Loucy (cell line): ENCODE measurements at regions not wholly inside any gene's neighbourhood (a gene's known extent, or its start where the extent isn't known, plus 50 kb on each side); places are given as distances from the start of the nearest gene placed in this dataset.
"Not testable (repeated sequence)": the region's sequence is repeated elsewhere in the genome, so short reads cannot be mapped to it uniquely, and the experiment has no call there.

Experiments
- H2AFZ ChIP-seq: fragments of 200-600 bp; sonication (generic); 2 replicates; pipeline ENCODE4 v1.6.0; 2016; ENCODE audit warnings: antibody characterized with exemption, mild to moderate bottlenecking, low read length, moderate library complexity
- H3F3A ChIP-seq: fragments of 200-600 bp; 2 replicates; pipeline ENCODE4 v1.6.0; 2016; ENCODE audit warnings: antibody characterized with exemption, low read depth, mild to moderate bottlenecking
- H3K27me3 ChIP-seq: fragments of 200-600 bp; sonication (generic); 2 replicates; pipeline ENCODE4 v1.6.1; 2014; ENCODE audit warnings: low read length, mild to moderate bottlenecking; ENCODE audit not compliant: insufficient read depth, poor library complexity, severe bottlenecking
- H3K36me3 ChIP-seq: fragments of 200-600 bp; sonication (generic); 2 replicates; pipeline ENCODE4 v1.6.1; 2016; ENCODE audit warnings: low read length; ENCODE audit not compliant: insufficient read depth
- H3K4me1 ChIP-seq: fragments of 200-600 bp; sonication (generic); 2 replicates; pipeline ENCODE4 v1.5.1; 2014; ENCODE audit warnings: low read length, mild to moderate bottlenecking; ENCODE audit not compliant: insufficient read depth, poor library complexity, severe bottlenecking
- H3K4me2 ChIP-seq: fragments of 200-600 bp; sonication (generic); 2 replicates; pipeline ENCODE4 v1.6.0; 2014; ENCODE audit warnings: antibody characterized with exemption, low read length, low read depth, mild to moderate bottlenecking; ENCODE audit not compliant: poor library complexity, severe bottlenecking
- H3K4me3 ChIP-seq: fragments of 200-600 bp; sonication (generic); 2 replicates; pipeline ENCODE4 v1.5.1; 2014; ENCODE audit warnings: low read length, mild to moderate bottlenecking, mixed read lengths; ENCODE audit not compliant: poor library complexity, severe bottlenecking
- H3K79me2 ChIP-seq: fragments of 200-600 bp; sonication (generic); 2 replicates; pipeline ENCODE4 v1.6.1; 2014; ENCODE audit warnings: low read length; ENCODE audit not compliant: insufficient read depth
- H3K9ac ChIP-seq: fragments of 200-600 bp; sonication (generic); 2 replicates; pipeline ENCODE4 v1.6.0; 2014; ENCODE audit warnings: mild to moderate bottlenecking, low read depth, low read length, moderate library complexity; ENCODE audit not compliant: poor library complexity, severe bottlenecking
- H3K9me2 ChIP-seq: fragments of 200-600 bp; sonication (generic); replicated peaks from 2 replicates; pipeline ENCODE4 v1.6.1; 2016; ENCODE audit warnings: low read depth, low read length, mixed read lengths
- H3K9me3 ChIP-seq: fragments of 200-600 bp; sonication (generic); 2 replicates; pipeline ENCODE4 v1.6.1; 2014; ENCODE audit warnings: mild to moderate bottlenecking, antibody characterized with exemption, low read length, low read depth; ENCODE audit not compliant: insufficient read depth
- H4K20me1 ChIP-seq: fragments of 200-600 bp; sonication (generic); 2 replicates; pipeline ENCODE4 v1.6.0; 2014; ENCODE audit warnings: antibody characterized with exemption, low read length, mild to moderate bottlenecking; ENCODE audit not compliant: insufficient read depth, poor library complexity, severe bottlenecking
- CTCF ChIP-seq: fragments of 200-600 bp; sonication (generic); conservative IDR thresholded peaks from 2 replicates; pipeline ENCODE4 v1.5.1; 2014; ENCODE audit warnings: mild to moderate bottlenecking, antibody characterized with exemption, low read length
- EZH2phosphoT487 ChIP-seq: fragments of 200-600 bp; IDR thresholded peaks from 2 replicates; pipeline ENCODE4 v1.6.1; 2018; ENCODE audit warnings: antibody characterized with exemption, mild to moderate bottlenecking, moderate library complexity, borderline replicate concordance

GRCh38 chr2:242075168-242075567, 205.6 kb downstream of the RTP5 start:
- Histone ChIP-seq H3K4me1 (no peaks in the 10 kb centered on the region), H3K9me2 (no peaks in the 10 kb centered on the region), H3K79me2 (no peaks in the 10 kb centered on the region), H3F3A (no peaks in the 10 kb centered on the region), H2AFZ (no peak overlapping the region), H3K9ac (no peak overlapping the region), H3K4me2 (no peak overlapping the region), H3K9me3 (no peaks in the 10 kb centered on the region), H4K20me1 (no peaks in the 10 kb centered on the region), H3K27me3 (no peaks in the 10 kb centered on the region), H3K36me3 (no peaks in the 10 kb centered on the region), H3K4me3 (no peak overlapping the region)
- TF ChIP-seq EZH2phosphoT487 (no peak), CTCF (no peak)

- H3K9ac ChIP-seq, result no peak overlapping the region
- H3K9me3 ChIP-seq, result no peaks in the 10 kb centered on the region
- H3K27me3 ChIP-seq, result no peaks in the 10 kb centered on the region
- no peaks in the 10 kb centered on the region for H4K20me1 ChIP-seq
- H2AFZ ChIP-seq, result no peak overlapping the region
- H3K4me1 ChIP-seq, result no peaks in the 10 kb centered on the region
- H3F3A ChIP-seq, result no peaks in the 10 kb centered on the region
- H3K9me2 ChIP-seq, result no peaks in the 10 kb centered on the region
- H3K4me2 ChIP-seq, result no peak overlapping the region
- no peak overlapping the region for H3K4me3 ChIP-seq
- H3K36me3 ChIP-seq, result no peaks in the 10 kb centered on the region
- no peak for TF ChIP-seq EZH2phosphoT487
- TF ChIP-seq CTCF, result no peak
- no peaks in the 10 kb centered on the region for H3K79me2 ChIP-seq
These were observed 206.2 kb downstream of the RTP5 start for GRCh38 chr2:242075696-242076095.

GRCh38 chr2:242076184-242076583, 206.7 kb downstream of the RTP5 start:
- H3K4me2 ChIP-seq, H3K4me3 ChIP-seq, H3K27me3 ChIP-seq: not testable (repeated sequence)

GRCh38 chr2:242078426-242078825, 208.9 kb downstream of the RTP5 start:
- not testable (repeated sequence) for H4K20me1 ChIP-seq, H3K4me1 ChIP-seq, H2AFZ ChIP-seq, H3K9me2 ChIP-seq, H3K4me3 ChIP-seq, H3K79me2 ChIP-seq, H3K4me2 ChIP-seq, H3K9ac ChIP-seq, H3K9me3 ChIP-seq, H3K36me3 ChIP-seq, H3F3A ChIP-seq, H3K27me3 ChIP-seq

More at GRCh38 chr2:242076184-242076583, 206.7 kb downstream of the RTP5 start:
- H3K79me2 ChIP-seq, H3K9me2 ChIP-seq, H4K20me1 ChIP-seq, H3F3A ChIP-seq, H3K36me3 ChIP-seq, H3K9ac ChIP-seq, H3K4me1 ChIP-seq, H3K9me3 ChIP-seq, H2AFZ ChIP-seq: not testable (repeated sequence)

- not testable (repeated sequence) for H3K4me3 ChIP-seq, H2AFZ ChIP-seq, H3K4me1 ChIP-seq, H3F3A ChIP-seq, H3K36me3 ChIP-seq, H3K79me2 ChIP-seq, H3K9me3 ChIP-seq, H3K9ac ChIP-seq, H3K4me2 ChIP-seq, H3K27me3 ChIP-seq, H4K20me1 ChIP-seq, H3K9me2 ChIP-seq
These were observed 210.3 kb downstream of the RTP5 start for GRCh38 chr2:242079792-242080191.

- H3K4me2 ChIP-seq, H3K36me3 ChIP-seq, H3K9ac ChIP-seq, H4K20me1 ChIP-seq, H3K4me3 ChIP-seq, H3K9me3 ChIP-seq, H3K9me2 ChIP-seq, H2AFZ ChIP-seq, H3K27me3 ChIP-seq, H3F3A ChIP-seq, H3K79me2 ChIP-seq, H3K4me1 ChIP-seq: not testable (repeated sequence)
These were observed 211.2 kb downstream of the RTP5 start for GRCh38 chr2:242080575-242081214.
